ENCODE measurements at regions not wholly inside any gene's neighbourhood (a gene's known extent, or its start where the extent isn't known, plus 50 kb on each side); places are given as distances from the start of the nearest gene placed in this dataset.

- Mint-ChIP-seq H3K9me3 (no peaks in the 10 kb centered on the region), H3K27ac (ENCODE audit: low read depth) (no peak overlapping the region), H3K4me3 (no peak overlapping the region), H3K36me3 (ENCODE audit: insufficient read depth) (no peaks in the 10 kb centered on the region), H3K27me3 (no peaks in the 10 kb centered on the region), H3K4me1 (no peaks in the 10 kb centered on the region)
- ATAC-seq (replicated peaks; ENCODE audit: extremely low read depth, poor library complexity, severe bottlenecking): no peak
- no peak for DNase-seq (ENCODE audit: low spot score in 2 of 2)
Observed at GRCh38 chr6:100289285-100289684, 175.4 kb downstream of the SIM1 start.

DNA sequence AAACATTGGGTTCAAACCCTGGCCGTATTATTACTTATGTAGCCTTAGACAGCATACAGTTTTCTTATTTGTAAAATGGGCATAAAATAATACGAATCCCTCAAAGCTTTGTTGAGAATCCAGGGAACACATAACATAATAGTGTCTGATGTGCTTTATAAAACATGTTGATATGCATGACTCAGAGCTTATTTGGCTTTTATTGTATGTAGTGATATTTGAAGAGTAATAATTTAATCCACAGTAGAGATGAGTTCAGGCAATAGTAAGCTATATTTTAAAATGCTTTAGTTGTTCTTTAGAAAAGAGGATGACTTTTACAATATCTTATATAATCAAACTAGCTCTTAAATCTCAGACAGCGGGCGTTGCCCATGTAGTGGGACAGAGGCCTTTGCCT lies 176.4 kb downstream of the SIM1 start:
- Mint-ChIP-seq H3K4me1 (no peaks in the 10 kb centered on the region), H3K27me3 (no peaks in the 10 kb centered on the region), H3K9me3 (no peaks in the 10 kb centered on the region), H3K27ac (ENCODE audit: low read depth) (no peak overlapping the region), H3K36me3 (ENCODE audit: insufficient read depth) (no peaks in the 10 kb centered on the region), H3K4me3 (no peak overlapping the region)
- ATAC-seq (replicated peaks; ENCODE audit: extremely low read depth, poor library complexity, severe bottlenecking) (no peak), DNase-seq (ENCODE audit: low spot score in 2 of 2) (no peak)

DNA sequence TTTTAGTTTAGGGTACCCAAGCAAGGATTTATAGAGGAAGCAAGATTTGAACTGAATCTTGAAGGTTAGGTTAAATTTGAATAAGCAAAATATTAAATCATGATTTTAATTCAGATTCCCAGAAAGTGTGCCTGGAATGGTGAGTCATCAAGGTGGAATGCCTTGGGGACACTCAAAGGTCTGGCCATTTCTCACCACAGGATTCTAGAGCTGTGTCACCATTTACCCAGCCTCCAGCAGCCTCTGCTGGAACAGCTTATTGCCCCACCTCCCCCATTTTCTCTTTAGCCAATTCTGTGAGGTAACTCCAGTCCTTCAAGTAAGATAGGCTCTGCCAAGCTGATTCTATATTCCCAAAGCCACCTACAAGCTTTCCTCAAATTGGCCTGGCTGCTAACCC lies 181.4 kb downstream of the SIM1 start:
- DNase-seq (ENCODE audit: low spot score in 2 of 2) (no peak), ATAC-seq (replicated peaks; ENCODE audit: extremely low read depth, poor library complexity, severe bottlenecking) (no peak)
- Mint-ChIP-seq H3K9me3 (no peaks in the 10 kb centered on the region), H3K36me3 (ENCODE audit: insufficient read depth) (no peaks in the 10 kb centered on the region), H3K4me1 (no peaks in the 10 kb centered on the region), H3K27me3 (peaks cover 12% of the 10 kb centered on the region), H3K27ac (ENCODE audit: low read depth) (no peak overlapping the region), H3K4me3 (no peak overlapping the region)

DNA sequence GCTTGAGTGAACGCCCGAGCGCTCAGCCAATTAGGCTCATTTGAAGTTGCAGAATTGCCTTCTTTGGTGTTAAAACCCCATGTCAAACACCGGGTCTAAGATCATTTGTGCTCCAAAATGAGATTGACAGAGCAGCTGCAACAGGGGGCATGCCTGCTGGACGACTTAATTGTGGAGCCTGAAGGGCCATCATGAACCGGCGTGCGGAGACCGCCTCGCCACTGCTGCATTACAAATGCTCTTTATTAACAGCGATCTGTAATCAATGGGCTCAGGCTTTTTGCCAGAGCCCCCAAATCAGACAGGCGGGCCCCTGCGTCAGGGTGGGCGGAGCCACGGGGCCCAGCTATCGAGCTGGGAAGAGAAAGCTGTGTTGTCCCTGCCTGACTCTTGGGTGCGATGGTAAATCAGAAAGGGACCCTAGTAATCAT lies 183.2 kb downstream of the SIM1 start:
- no peak overlapping the region for H3K27ac Mint-ChIP-seq (ENCODE audit: low read depth)
- DNase-seq (ENCODE audit: low spot score in 2 of 2) (no peak), ATAC-seq (replicated peaks; ENCODE audit: extremely low read depth, poor library complexity, severe bottlenecking) (no peak)
- no peaks in the 10 kb centered on the region for H3K9me3 Mint-ChIP-seq
- H3K4me1 Mint-ChIP-seq: no peaks in the 10 kb centered on the region
- peaks cover 12% of the 10 kb centered on the region for H3K27me3 Mint-ChIP-seq
- no peaks in the 10 kb centered on the region for H3K36me3 Mint-ChIP-seq (ENCODE audit: insufficient read depth)
- no peak overlapping the region for H3K4me3 Mint-ChIP-seq

GRCh38 chr6:100276311-100277057 lies 188.2 kb downstream of the SIM1 start:
- no peak for ATAC-seq (replicated peaks; ENCODE audit: extremely low read depth, poor library complexity, severe bottlenecking)
- no peak overlapping the region for H3K4me3 Mint-ChIP-seq

DNA sequence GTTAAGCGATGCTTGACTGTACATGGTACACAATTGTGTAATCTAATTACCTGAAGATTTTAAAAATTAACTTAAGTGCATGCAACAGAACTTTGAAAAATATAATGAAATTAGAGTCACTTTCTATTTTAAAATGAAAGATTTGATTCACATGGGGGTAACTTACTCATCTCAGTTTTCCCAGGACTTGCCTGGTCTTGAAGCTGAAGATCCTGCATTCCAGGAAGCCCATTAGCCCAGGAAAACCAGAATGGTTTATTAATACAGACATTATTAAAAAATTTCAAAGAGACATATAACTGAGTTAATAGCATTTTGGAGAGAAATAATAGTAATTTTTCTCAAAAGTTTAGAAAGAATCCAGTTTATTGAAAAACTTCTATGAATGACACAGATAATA lies 190.6 kb downstream of the SIM1 start:
- Mint-ChIP-seq H3K4me3 (no peak overlapping the region), H3K9me3 (no peaks in the 10 kb centered on the region), H3K27ac (ENCODE audit: low read depth) (no peak overlapping the region), H3K36me3 (ENCODE audit: insufficient read depth) (no peaks in the 10 kb centered on the region), H3K27me3 (no peaks in the 10 kb centered on the region), H3K4me1 (no peaks in the 10 kb centered on the region)
- DNase-seq (ENCODE audit: low spot score in 2 of 2): no peak
- no peak for ATAC-seq (replicated peaks; ENCODE audit: extremely low read depth, poor library complexity, severe bottlenecking)

More at GRCh38 chr6:100276311-100277057, 188.2 kb downstream of the SIM1 start:
- H3K27ac Mint-ChIP-seq (ENCODE audit: low read depth): no peak overlapping the region
- DNase-seq (ENCODE audit: low spot score in 2 of 2): no peak
- no peaks in the 10 kb centered on the region for H3K9me3 Mint-ChIP-seq
- no peaks in the 10 kb centered on the region for H3K36me3 Mint-ChIP-seq (ENCODE audit: insufficient read depth)
- peaks cover 11% of the 10 kb centered on the region for H3K27me3 Mint-ChIP-seq
- no peaks in the 10 kb centered on the region for H3K4me1 Mint-ChIP-seq

GRCh38 chr6:100271625-100272024 lies 193.1 kb downstream of the SIM1 start:
- DNase-seq (ENCODE audit: low spot score in 2 of 2): no peak
- H3K36me3 Mint-ChIP-seq (ENCODE audit: insufficient read depth): no peaks in the 10 kb centered on the region
- H3K27ac Mint-ChIP-seq (ENCODE audit: low read depth): no peak overlapping the region
- no peaks in the 10 kb centered on the region for H3K9me3 Mint-ChIP-seq
- H3K27me3 Mint-ChIP-seq: no peaks in the 10 kb centered on the region
- H3K4me1 Mint-ChIP-seq: no peaks in the 10 kb centered on the region
- ATAC-seq (replicated peaks; ENCODE audit: extremely low read depth, poor library complexity, severe bottlenecking): no peak
- no peak overlapping the region for H3K4me3 Mint-ChIP-seq

DNA sequence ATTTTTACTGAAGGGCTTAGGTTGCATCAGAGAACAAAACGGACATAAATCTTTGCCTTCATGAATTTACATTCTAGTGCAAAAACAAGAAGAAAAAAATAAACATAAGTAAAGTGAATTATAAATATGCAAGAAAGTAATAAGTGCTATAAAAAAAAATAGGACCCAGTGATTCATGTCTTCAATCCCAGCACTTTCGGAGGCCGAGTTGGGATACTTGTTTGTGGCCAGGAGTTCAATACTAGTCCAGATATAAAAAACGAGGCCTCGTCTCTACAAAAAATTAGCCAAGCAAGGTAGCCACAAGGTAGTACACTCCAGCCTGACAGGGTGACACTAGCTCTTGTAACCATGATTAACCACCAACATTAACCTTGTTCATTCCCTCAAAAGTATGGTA lies 193.5 kb downstream of the SIM1 start:
- no peaks in the 10 kb centered on the region for H3K27me3 Mint-ChIP-seq
- no peak overlapping the region for H3K4me3 Mint-ChIP-seq
- H3K36me3 Mint-ChIP-seq (ENCODE audit: insufficient read depth): no peaks in the 10 kb centered on the region
- no peak overlapping the region for H3K27ac Mint-ChIP-seq (ENCODE audit: low read depth)
- no peak for DNase-seq (ENCODE audit: low spot score in 2 of 2)
- no peaks in the 10 kb centered on the region for H3K9me3 Mint-ChIP-seq
- no peaks in the 10 kb centered on the region for H3K4me1 Mint-ChIP-seq
- no peak for ATAC-seq (replicated peaks; ENCODE audit: extremely low read depth, poor library complexity, severe bottlenecking)

DNA sequence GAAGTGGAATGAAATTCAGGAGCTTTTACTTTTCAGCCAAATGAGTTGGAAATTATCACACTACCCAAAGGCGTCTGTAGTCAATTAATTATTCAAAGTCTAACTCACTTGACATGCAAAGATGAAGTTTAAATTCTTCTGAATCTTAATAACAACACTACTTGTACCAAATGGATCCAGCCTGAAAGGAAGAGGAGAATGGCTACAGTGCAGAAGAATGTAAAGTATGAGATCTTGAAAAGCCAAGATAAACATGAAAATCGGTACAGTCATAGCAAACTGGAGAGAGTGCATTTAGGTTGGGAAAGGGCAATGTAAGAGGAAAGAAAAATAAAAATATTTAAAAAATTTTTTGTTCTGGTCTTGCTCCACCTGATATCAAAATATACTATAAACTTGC lies 195.5 kb downstream of the SIM1 start:
- Mint-ChIP-seq H3K4me1 (no peaks in the 10 kb centered on the region), H3K9me3 (no peaks in the 10 kb centered on the region), H3K27me3 (no peaks in the 10 kb centered on the region), H3K4me3 (no peak overlapping the region), H3K27ac (ENCODE audit: low read depth) (no peak overlapping the region), H3K36me3 (ENCODE audit: insufficient read depth) (no peaks in the 10 kb centered on the region)
- DNase-seq (ENCODE audit: low spot score in 2 of 2): no peak
- no peak for ATAC-seq (replicated peaks; ENCODE audit: extremely low read depth, poor library complexity, severe bottlenecking)

- DNase-seq (ENCODE audit: low spot score in 2 of 2) (no peak), ATAC-seq (replicated peaks; ENCODE audit: extremely low read depth, poor library complexity, severe bottlenecking) (no peak)
- H3K9me3 Mint-ChIP-seq: no peaks in the 10 kb centered on the region
- no peaks in the 10 kb centered on the region for H3K27me3 Mint-ChIP-seq
- H3K4me3 Mint-ChIP-seq: no peak overlapping the region
- H3K27ac Mint-ChIP-seq (ENCODE audit: low read depth): no peak overlapping the region
- no peaks in the 10 kb centered on the region for H3K36me3 Mint-ChIP-seq (ENCODE audit: insufficient read depth)
- no peaks in the 10 kb centered on the region for H3K4me1 Mint-ChIP-seq
Observed at GRCh38 chr6:100268326-100268725, 196.4 kb downstream of the SIM1 start.

DNA sequence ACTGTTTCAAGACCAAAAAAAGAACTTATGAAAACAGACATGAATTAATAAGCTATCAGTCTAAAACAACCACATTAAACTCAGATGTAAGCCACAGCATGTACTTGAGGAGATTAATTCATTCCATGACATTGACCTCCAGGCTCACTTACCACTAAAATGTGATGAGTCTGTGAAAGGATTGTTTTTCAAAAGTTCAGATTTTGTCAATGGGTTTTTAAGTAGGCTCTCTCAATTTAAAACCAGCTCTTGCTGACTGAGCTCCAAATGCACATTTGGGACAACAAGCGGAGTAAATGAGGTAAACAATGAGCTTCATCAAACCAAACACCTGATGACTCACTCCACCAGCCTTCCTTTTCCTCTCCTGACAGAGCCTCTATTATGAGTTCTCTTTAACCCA lies 197.0 kb downstream of the SIM1 start:
- no peak overlapping the region for H3K4me3 Mint-ChIP-seq
- no peaks in the 10 kb centered on the region for H3K27me3 Mint-ChIP-seq
- no peaks in the 10 kb centered on the region for H3K4me1 Mint-ChIP-seq
- ATAC-seq (replicated peaks; ENCODE audit: extremely low read depth, poor library complexity, severe bottlenecking): no peak
- no peak for DNase-seq (ENCODE audit: low spot score in 2 of 2)
- no peaks in the 10 kb centered on the region for H3K9me3 Mint-ChIP-seq
- H3K36me3 Mint-ChIP-seq (ENCODE audit: insufficient read depth): no peaks in the 10 kb centered on the region
- H3K27ac Mint-ChIP-seq (ENCODE audit: low read depth): no peak overlapping the region

DNA sequence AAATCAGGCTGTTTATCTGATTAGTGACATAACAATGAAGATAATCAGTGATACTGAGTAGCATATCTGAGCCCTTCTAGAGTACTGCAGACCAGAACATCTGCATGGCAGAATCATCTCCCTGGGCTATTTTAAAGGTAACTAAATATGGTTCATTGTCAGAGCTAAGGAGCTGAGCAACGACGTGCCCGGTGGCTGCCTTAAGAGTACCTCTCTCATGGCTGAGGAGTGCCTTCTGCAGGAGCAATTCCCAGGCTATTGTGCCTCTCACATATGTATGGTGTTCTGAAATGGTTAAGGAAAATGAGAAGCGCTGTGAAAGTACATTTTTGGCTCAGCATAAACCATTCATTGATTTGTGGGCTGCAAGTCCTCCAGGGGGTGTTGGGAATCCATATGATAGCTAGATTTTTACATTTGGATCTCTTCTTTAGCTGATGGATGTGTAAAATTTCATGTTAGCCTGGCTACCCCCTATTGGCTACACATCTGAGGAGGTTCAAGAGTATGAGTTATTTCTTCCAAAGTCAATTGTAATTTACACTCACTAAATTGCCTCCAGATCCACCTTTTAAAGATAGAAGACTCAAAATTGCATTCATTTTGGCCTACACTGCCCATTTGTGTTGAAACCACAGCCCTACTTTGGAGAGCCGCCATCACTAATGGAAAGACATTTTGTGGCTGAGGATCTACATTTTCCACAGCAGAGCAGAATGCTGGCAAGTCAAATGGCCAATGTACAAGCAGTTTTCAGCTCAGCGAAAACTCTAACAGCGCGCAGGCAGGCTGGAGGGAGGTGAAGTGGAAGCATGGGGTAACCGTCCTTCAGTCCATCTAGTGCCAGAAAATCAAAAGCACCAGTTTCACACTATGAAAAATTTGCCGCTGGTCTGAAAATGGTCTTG lies 198.0 kb downstream of the SIM1 start:
- Mint-ChIP-seq H3K4me3 (no peak overlapping the region), H3K27ac (ENCODE audit: low read depth) (no peak overlapping the region), H3K4me1 (no peaks in the 10 kb centered on the region), H3K36me3 (ENCODE audit: insufficient read depth) (no peaks in the 10 kb centered on the region), H3K27me3 (no peaks in the 10 kb centered on the region), H3K9me3 (no peaks in the 10 kb centered on the region)
- DNase-seq (ENCODE audit: low spot score in 2 of 2): no peak
- ATAC-seq (replicated peaks; ENCODE audit: extremely low read depth, poor library complexity, severe bottlenecking): no peak

DNA sequence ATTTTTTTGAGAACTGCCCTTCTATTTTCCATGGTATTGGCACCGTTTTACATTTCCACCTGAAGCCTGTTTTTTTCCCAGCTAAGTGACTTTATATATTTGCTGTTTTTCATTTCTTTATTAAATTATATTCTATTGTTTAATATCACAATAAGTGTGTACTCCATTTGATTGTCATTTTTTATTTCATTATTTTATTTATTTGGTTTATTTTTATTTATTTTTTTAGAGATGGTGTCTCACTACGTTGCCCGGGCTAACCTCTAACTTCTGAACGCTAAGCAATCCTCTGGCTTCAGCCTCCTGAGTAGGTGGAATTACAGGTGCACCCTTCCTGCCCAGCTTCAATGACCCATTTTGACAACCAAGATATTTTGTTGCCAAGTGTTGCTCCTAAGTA lies 202.6 kb downstream of the SIM1 start:
- no peak overlapping the region for H3K4me3 Mint-ChIP-seq
- peaks cover 6% of the 10 kb centered on the region for H3K4me1 Mint-ChIP-seq
- ATAC-seq (replicated peaks; ENCODE audit: extremely low read depth, poor library complexity, severe bottlenecking) (no peak), DNase-seq (ENCODE audit: low spot score in 2 of 2) (no peak)
- no peak overlapping the region for H3K27ac Mint-ChIP-seq (ENCODE audit: low read depth)
- H3K36me3 Mint-ChIP-seq (ENCODE audit: insufficient read depth): no peaks in the 10 kb centered on the region
- H3K27me3 Mint-ChIP-seq: no peaks in the 10 kb centered on the region
- no peaks in the 10 kb centered on the region for H3K9me3 Mint-ChIP-seq

Measured in central memory CD8-positive, alpha-beta T cell (primary cell).